Endothelial cell (in vitro differentiated cells): ENCODE measurements at regions not wholly inside any gene's neighbourhood (a gene's known extent, or its start where the extent isn't known, plus 50 kb on each side); places are given as distances from the start of the nearest gene placed in this dataset.

Source experiments
- DNase-seq: peaks from one replicate; pipeline ENCODE4 v3.0.0; 2021; ENCODE audit warnings: low spot score
- H3K27ac Mint-ChIP-seq: one replicate; pipeline ENCODE4 v1.8.0; 2021; ENCODE audit warnings: mixed read lengths, inconsistent platforms; ENCODE audit not compliant: unreplicated experiment
- H3K27me3 Mint-ChIP-seq: one replicate; pipeline ENCODE4 v1.8.0; 2021; ENCODE audit warnings: mild to moderate bottlenecking, moderate library complexity, mixed read lengths, inconsistent platforms; ENCODE audit not compliant: unreplicated experiment
- H3K36me3 Mint-ChIP-seq: one replicate; pipeline ENCODE4 v1.8.0; 2021; ENCODE audit warnings: mild to moderate bottlenecking, low read depth, mixed read lengths, inconsistent platforms; ENCODE audit not compliant: unreplicated experiment
- H3K4me1 Mint-ChIP-seq: one replicate; pipeline ENCODE4 v1.8.0; 2021; ENCODE audit warnings: mild to moderate bottlenecking, mixed read lengths, inconsistent platforms; ENCODE audit not compliant: unreplicated experiment
- H3K4me3 Mint-ChIP-seq: one replicate; pipeline ENCODE4 v1.8.0; 2021; ENCODE audit warnings: mild to moderate bottlenecking, mixed read lengths, inconsistent platforms; ENCODE audit not compliant: unreplicated experiment
- H3K9me3 Mint-ChIP-seq: one replicate; pipeline ENCODE4 v1.8.0; 2021; ENCODE audit warnings: mixed read lengths, inconsistent platforms; ENCODE audit not compliant: unreplicated experiment
- TF ChIP-seq, protein P1 (sequence below): fragments of 200-600 bp; sonication (generic); IDR thresholded peaks from one replicate; pipeline ENCODE4 v1.5.0; 2021; ENCODE audit warnings: antibody characterized with exemption; ENCODE audit not compliant: unreplicated experiment

DNA sequence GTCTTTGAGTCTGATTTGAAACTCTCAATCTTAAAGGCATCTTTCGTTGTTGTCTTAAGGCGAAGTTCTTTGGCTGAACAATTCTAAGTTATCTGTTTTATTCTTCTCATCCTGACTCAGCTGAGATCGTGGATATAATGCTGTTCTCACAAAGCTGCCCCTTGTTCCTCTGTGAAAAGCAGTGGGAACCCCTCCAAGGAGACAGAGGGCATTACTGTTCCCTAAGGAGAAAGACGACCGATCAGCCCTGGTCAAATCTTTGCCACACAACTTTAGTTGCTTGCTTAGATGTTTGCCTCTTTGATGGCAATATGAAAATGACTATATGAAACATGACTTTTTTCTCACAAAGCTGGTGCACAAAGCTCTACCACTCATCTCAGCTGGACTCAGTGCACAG lies 1016.7 kb downstream of the REEP3 start:
- DNase-seq, result no peak
- Mint-ChIP-seq H3K27me3 (no peaks in the 10 kb centered on the region), H3K4me3 (no peak overlapping the region), H3K9me3 (no peaks in the 10 kb centered on the region), H3K36me3 (no peaks in the 10 kb centered on the region), H3K27ac (no peak overlapping the region), H3K4me1 (peaks cover 6% of the 10 kb centered on the region)
- TF ChIP-seq, protein P1, sequence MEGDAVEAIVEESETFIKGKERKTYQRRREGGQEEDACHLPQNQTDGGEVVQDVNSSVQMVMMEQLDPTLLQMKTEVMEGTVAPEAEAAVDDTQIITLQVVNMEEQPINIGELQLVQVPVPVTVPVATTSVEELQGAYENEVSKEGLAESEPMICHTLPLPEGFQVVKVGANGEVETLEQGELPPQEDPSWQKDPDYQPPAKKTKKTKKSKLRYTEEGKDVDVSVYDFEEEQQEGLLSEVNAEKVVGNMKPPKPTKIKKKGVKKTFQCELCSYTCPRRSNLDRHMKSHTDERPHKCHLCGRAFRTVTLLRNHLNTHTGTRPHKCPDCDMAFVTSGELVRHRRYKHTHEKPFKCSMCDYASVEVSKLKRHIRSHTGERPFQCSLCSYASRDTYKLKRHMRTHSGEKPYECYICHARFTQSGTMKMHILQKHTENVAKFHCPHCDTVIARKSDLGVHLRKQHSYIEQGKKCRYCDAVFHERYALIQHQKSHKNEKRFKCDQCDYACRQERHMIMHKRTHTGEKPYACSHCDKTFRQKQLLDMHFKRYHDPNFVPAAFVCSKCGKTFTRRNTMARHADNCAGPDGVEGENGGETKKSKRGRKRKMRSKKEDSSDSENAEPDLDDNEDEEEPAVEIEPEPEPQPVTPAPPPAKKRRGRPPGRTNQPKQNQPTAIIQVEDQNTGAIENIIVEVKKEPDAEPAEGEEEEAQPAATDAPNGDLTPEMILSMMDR, result no peak

DNA sequence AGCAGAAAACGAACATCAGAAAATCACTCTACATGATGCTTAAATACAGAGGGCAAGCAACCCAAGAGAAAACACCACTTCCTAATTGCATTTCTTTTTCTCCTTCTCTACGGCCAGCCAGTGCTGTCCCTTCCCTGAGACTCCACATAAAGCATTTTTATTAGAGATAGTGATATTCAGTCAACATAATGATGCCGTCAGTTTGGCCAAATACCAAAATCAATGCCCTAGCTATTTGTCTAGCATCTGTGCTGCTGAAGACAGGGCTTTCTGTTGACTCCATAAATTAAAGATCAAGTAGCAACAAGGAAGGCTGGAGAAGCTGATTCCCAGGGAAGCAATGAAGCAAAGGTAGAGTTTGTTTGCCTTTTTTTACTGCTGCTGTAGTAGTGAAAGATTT lies 1024.9 kb downstream of the REEP3 start:
- Mint-ChIP-seq H3K4me3 (no peak overlapping the region), H3K9me3 (no peaks in the 10 kb centered on the region), H3K36me3 (no peaks in the 10 kb centered on the region), H3K4me1 (no peaks in the 10 kb centered on the region), H3K27ac (no peak overlapping the region), H3K27me3 (peaks cover 2% of the 10 kb centered on the region)
- no peak for DNase-seq
- TF ChIP-seq, protein P1, result no peak

DNA sequence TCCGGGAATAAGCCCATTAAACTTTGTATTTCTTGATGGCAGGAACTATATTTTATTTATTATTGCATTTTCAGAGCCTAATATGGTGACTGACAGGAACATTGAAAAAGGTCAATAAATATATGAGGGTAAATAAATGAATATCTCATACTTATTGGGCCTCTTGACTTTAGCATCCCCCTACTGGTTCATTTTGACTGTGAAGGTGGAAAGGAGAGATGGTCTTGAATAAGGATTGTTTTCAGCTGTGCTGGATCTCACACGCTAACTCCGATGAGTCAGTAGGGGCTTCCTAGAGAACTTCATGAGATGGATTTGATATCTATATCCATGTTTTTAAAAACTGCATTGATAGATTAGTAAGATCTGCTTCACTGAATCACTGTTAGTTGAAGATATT lies 1026.0 kb downstream of the REEP3 start:
- TF ChIP-seq, protein P1, result no peak
- no peak for DNase-seq
- Mint-ChIP-seq H3K36me3 (no peaks in the 10 kb centered on the region), H3K27ac (no peak overlapping the region), H3K4me3 (no peak overlapping the region), H3K9me3 (no peaks in the 10 kb centered on the region), H3K27me3 (peaks cover 2% of the 10 kb centered on the region), H3K4me1 (no peaks in the 10 kb centered on the region)

DNA sequence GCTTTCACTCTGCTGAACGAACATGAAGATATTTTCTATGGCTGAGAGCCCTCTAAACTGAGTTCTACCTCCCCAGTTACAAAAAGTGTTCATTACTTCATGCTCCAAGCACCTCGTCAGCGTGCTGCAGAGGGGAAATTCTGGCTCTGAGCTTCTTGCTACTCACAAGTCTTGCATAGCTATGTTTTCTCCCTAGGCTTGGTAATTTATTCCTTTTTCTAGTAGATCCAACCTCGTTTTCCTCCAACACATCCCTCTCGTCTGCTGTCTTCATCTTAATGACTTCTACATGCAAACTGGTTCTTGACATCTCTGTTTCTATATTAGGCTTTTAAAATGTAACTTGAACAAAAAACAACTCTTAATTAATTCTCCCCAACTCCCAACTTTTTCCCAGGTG lies 1034.5 kb downstream of the REEP3 start:
- no peaks in the 10 kb centered on the region for H3K36me3 Mint-ChIP-seq
- peaks cover 2% of the 10 kb centered on the region for H3K27me3 Mint-ChIP-seq
- no peak for DNase-seq
- no peak overlapping the region for H3K4me3 Mint-ChIP-seq
- H3K9me3 Mint-ChIP-seq, result no peaks in the 10 kb centered on the region
- TF ChIP-seq, protein P1, result no peak
- H3K27ac Mint-ChIP-seq, result no peak overlapping the region
- no peaks in the 10 kb centered on the region for H3K4me1 Mint-ChIP-seq

DNA sequence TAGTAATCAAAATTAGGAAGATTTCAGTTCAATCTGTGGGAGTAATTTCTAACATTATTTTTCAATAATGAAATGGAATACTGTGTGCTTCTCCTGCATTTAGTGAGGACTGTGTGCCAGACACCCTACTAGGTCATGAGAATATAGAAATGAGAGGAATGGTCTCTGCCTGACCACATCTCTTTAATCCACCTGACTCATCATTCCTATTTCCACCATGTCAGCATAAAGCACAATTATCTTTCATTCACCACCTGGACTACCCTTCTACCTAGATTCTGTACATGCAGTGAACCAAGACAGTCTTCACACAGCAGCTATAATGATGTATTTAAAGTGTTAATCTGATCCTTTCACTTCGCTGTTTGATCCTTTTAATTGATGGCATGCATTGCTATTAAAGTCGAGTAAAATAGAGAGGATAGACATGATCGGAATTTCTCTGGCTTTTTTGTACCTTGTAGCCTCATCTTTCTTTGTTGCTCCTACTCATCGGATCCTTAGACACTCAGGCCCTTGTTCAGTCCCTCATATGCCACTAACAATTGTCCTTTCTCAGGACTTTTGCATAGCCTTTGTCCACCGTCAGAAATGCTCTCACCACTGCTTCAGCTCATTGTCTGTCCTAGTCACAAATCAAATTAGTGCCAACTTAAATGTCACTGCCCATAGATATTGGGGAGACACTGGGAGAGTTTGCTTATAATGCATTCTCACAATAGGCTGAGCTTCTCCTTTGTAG lies 1037.1 kb downstream of the REEP3 start:
- Mint-ChIP-seq H3K27ac (no peak overlapping the region), H3K27me3 (peaks cover 6% of the 10 kb centered on the region), H3K9me3 (no peaks in the 10 kb centered on the region), H3K4me1 (no peaks in the 10 kb centered on the region), H3K36me3 (no peaks in the 10 kb centered on the region), H3K4me3 (no peak overlapping the region)
- TF ChIP-seq, protein P1, result no peak
- no peak for DNase-seq
